ENCODE measurements at regions not wholly inside any gene's neighbourhood (a gene's known extent, or its start where the extent isn't known, plus 50 kb on each side); places are given as distances from the start of the nearest gene placed in this dataset.
"Not testable (repeated sequence)": the region's sequence is repeated elsewhere in the genome, so short reads cannot be mapped to it uniquely, and the experiment has no call there.

DNA sequence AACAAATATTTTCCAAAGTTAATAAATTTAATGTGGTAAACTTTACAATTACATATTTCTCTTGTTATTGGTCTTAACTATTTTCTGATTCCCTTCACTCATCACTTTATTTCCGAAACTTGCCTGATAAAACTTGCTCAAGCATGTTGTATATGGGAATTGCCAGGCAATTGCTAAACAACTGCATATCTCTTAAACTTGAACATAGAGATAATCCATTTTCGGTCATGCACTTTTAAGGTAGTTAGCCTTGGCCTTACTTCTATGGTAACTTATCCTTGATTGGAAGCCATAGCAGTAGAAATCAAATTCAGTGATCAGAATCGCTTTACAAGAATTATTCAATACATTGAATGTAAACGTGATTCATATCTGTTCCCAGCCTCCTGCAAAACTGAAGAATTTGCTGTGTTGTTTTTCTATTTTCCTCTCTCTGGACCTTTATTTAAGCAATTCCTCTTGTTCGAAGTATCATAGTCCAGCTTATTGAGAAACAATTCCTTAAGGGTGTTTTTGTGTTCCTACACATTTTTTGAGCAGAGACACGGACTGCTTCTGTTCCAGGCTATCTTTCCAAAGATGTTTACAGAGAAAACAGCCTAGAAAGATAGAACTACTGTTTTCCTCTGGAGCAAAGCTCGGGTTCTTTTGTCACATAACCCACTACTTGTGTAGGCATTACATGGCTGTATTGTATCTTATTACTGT, 674.3 kb downstream of the IRS1 start:
- DNase-seq, result no peak

- DNase-seq, result no peak
These were observed 675.0 kb downstream of the IRS1 start for GRCh38 chr2:226124548-226125011.

- no peak for DNase-seq
These were observed 676.3 kb downstream of the IRS1 start for GRCh38 chr2:226123300-226123699.

DNA sequence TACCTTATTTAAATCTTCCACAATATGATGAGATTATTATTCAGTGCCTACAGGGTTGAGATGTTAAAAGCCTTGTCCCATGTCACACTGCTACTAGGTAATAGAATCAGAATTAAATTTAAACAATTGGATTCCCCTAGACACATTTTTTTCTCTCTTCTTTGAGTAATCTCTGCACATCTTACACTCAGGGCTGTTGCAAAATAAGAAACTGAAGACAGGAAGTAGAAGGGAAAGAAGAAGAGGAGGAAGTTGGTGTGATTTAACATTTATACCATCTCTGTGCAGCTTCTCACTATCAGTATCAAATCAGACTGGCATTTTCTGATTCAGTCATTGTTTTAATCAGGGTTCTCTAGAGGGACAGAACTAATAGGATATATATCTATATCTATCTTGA, 677.6 kb downstream of the IRS1 start:
- no peak for DNase-seq

DNA sequence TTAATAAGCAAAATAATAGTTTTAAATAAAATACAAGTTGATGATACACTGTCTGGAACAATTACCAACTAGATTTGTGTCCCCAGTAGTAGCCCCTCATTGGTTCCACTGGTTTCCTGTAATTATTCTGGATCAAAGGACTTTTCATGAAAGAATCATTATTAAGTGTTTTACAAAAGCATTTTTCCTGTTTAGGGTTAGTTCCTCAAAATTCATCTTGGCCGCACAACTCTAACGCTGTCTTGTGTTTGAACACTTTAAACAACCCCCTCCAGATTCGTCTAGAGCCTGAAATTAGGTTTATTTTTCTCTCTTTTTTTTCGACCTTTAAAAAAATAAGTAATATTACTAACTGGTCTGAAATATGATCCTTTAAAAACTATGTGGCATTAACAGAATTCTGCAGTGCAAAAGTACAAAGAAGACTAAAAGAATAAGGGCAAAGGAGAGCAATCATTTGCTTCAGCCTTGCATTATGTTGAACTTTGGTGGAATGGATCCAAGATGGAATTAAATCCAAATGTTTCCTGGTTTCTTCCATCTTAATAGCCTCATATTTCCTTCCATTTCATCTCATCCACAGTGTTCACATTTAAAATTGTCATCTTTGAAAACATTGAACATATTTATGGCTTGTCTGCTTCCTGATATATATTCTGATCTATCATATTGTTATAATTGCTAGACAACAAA, 678.4 kb downstream of the IRS1 start:
- peak; percentile 64 for DNase-seq

DNA sequence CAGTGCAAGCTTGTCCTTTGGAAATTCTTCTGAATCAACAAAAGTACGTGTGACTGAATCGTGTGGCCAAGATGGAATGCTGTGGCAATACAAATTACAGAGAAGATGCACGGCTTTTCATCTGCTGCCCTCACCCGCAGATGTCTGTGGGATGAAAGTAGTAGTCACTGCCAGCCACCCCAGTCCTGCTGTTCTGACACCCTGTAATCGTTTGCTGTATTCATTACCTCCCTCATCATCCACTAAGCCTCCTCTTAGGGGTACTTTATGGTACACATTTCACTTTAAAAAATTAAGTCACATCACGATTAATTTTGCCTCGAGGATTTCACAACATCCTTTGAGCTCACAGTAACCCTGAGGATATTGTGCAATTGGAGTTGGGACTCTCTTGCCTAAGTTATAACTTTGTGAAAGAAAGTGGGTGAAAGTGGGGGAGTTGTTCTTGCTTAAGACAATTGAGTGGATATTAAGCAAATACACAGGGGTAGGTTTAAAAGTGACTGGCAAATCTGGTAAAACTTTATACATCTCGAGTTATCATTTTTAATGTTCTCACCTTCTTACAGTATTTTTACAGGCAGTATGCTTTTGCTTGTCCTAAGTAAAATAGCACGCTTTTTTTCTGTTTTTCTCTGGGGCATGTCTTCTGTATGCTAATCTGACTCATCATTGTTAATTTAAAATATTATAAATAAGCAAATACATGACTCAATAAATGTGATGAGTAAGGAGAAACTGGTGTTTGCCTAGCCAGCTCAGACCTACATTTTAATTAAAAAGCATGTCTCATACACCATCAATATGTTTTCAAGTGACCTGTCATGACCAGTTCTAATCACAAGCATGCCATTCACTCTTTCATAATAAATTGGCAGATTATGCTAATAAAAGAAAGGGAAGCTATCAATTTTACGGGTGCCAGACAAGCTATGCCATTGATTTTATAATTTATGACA, 680.9 kb downstream of the IRS1 start:
- no peak for DNase-seq

DNA sequence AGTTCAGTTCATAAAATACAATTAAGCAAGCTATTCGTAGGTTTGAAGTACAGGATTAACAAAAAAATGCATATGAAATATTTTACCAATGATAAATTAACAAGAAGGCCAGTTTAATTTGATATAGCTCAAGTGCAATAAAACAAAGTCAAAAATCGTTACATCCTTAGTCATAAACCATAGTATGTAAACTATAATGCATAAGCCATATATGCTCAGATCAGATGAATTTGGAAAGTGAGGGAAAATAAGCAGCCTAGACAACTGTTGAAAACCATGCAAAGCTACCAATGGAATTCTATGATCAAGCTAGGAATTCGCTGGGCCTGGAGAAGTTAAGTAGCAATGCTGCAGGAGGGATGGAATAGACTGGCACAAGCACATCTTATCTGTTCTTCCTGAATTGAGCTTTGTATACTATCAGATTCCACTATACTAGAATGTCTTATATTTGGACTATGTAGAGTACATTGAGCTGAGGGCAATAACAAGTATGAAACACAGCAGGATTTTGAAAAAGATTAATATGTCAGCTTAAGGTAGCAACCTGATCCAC, 682.0 kb downstream of the IRS1 start:
- no peak for DNase-seq

DNA sequence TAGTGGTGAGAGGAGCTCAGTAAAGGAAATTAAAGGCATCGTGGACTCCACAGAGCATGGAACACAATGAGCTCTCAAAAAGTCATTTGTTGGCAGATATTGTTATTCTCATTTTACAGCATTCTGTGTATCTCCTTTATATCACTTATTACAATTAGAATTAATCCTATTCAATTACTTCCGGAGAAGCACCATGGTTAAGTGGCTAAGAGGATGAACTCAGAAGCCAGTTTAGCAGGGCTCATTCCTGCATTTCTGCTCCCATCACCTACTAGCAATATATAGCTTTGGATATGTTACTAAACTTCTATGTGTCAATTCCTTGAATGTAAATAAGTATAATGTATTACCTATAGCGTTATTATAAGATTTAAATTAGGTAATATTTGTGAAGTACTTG, 683.3 kb downstream of the IRS1 start:
- DNase-seq, result no peak

GRCh38 chr2:226115832-226116200, 683.8 kb downstream of the IRS1 start:
- no peak for DNase-seq

GRCh38 chr2:226115102-226115831, 684.4 kb downstream of the IRS1 start:
- no peak for DNase-seq

- no peak for DNase-seq
These were observed 685.2 kb downstream of the IRS1 start for GRCh38 chr2:226114436-226114835.

DNA sequence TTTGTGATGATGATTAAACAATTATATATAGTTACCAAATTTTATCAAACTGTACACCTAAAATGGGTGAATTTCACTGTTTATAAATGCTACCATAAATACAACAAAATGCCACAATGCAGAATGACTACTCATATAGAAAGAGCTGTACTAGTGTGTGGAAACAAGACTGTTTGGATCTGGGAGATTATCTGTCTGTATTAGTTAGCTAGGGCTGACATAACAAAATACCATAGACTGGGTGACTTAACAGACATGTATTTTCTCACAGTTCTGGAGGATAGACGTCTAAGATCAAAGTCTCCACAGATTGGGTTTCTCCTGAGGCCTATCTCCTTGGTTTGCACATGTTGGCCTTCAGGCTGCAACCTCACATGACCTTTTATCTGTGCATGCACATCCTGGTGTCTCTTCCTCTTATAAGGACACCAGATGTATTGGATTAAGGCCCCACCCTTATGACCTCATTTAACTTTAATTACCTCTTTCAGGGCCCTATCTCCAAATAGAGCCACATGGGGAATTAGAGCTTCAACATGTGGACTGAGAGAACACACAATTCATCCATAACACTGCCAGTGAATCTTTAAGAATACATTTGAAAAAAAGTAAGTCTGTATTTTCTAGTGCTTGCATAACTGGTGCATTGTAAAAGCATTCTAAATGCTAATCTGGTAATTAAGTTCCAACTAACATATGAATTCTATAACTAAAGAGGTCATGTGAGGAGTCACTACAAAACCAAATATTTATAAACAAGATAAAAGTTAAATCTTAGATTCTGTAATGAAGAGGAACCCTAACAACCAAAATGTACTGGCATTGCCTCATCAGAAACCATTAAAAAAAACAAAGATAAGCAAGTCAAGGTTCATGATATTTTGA, 699.6 kb downstream of the NYAP2 start:
- no peak for DNase-seq

GRCh38 chr2:226095058-226095457, 695.5 kb downstream of the NYAP2 start:
- no peak for DNase-seq

DNA sequence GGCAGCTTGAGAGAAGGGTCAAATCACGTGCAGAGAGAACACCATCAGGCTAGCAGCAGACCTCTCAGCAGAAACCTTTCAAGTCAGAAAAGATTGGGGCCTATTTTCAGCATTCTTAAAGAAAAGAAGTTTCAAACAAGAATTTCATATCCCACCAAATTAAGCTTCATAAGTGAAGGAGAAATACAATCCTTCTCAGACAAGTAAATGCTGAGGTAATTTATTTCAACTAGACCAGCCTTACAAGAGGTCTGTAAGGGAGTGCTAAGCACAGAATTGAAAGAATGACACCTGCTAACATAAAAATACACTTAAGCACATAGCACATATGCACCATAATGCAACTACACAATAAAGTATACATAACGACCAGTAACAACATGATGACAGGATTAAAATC, 693.9 kb downstream of the NYAP2 start:
- no peak for DNase-seq

DNA sequence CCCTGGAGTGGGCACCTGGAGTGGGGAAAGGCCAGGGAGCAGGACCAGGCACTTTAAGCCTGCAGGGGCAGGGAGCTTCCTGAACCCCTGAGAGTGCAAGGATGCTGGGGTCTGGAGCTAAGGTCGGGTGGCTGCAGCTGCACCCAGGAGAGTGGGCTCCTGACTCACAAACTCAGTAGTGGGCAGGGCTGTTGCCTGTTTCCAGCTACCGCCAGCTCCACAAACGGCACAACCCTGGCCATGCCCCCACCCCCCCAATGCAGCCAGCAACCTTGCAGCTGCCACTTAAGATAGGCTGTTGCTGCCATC, 688.8 kb downstream of the NYAP2 start:
- no peak for DNase-seq

DNA sequence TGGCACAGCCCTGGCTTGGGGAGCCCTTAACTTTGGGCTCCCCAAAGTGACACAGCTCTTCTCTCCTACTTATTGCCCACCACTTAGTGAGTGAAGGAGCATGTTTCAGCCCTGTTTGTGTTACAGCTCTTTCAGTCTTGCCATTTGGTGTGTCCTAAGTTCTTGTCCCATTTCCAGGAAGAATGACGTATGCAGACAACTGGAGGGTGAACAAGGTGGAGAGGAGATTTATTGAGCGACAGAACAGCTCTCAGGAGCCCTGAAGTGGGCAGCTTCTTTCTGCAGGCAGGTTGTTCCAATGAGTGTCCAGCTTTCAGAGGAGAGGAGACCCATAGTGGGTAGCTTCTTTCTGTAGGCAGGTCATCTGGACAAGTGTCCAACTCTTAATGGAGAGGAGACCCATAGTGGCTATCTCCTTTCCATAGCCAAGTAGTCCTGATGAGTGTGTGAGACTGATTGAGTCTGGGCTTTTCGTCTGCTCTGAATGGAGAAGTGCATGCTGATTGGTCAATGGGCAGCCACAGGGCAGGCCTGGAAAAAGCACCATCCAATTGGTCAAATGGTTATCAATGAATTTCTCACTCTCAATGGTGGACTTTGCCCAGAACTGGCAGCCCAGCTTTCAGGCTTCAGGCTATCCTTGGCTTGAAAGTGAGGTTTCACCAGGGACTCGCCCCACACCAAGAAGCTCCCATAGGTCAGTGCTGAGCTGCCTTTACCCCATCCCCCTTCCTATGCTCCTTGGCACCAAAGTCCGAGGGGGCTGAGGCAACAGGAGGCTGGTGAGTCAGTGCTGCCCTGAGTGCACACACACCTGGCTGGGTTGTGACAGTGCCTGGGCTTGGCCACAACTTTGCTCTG, 688.2 kb downstream of the NYAP2 start:
- no peak for DNase-seq

GRCh38 chr2:226087051-226087450, 687.5 kb downstream of the NYAP2 start:
- DNase-seq, result no peak

GRCh38 chr2:226086190-226086589, 686.7 kb downstream of the NYAP2 start:
- DNase-seq, result no peak

DNA sequence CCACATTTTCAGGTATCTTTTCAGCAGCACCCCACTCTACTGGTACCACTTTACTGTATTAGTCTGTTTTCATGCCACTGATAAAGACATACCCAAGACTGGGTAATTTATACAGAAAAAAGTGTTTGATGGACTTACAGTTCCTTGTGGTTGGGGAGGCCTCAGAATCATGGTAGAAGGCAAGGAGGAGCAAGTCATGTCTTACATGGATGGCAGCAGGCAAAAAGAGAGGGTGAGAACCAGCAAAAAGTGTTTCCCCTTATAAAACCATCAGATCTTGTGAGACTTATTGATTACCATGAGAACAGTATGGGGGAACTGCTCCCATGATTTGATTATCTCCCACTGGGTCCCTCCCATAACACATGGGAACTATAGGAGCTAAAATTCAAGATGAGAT, 685.9 kb downstream of the NYAP2 start:
- DNase-seq, result not testable (repeated sequence)

- no peak for DNase-seq
These were observed 680.8 kb downstream of the NYAP2 start for GRCh38 chr2:226080334-226080733.

Data from muscle of arm (tissue), 1 donor.